Lower lobe of right lung (tissue), 2 donors: ENCODE measurements at regions not wholly inside any gene's neighbourhood (a gene's known extent, or its start where the extent isn't known, plus 50 kb on each side); places are given as distances from the start of the nearest gene placed in this dataset.

Experiments
- ATAC-seq, 2 donors: fragments of 200-7000 bp; cut with Tn5 transposase; one replicate each; pipeline ENCODE4 v1.9.1; 2020 to 2022; ENCODE audit warnings: mild to moderate bottlenecking in 2 of 2, moderate library complexity in 2 of 2
- DNase-seq: peaks from one replicate; pipeline ENCODE4 v3.0.0-alpha.2; 2020
- H3K27ac ChIP-seq: fragments of 200-600 bp; one replicate; pipeline ENCODE4 v1.8.0; 2022
- H3K27me3 ChIP-seq: fragments of 200-600 bp; one replicate; pipeline ENCODE4 v1.8.0; 2022; ENCODE audit warnings: low read depth
- H3K36me3 ChIP-seq: fragments of 200-600 bp; one replicate; pipeline ENCODE4 v1.8.0; 2022; ENCODE audit warnings: mild to moderate bottlenecking
- H3K4me1 ChIP-seq: fragments of 200-600 bp; one replicate; pipeline ENCODE4 v1.8.0; 2022
- H3K4me3 ChIP-seq: fragments of 200-600 bp; one replicate; pipeline ENCODE4 v1.8.0; 2022; ENCODE audit warnings: mild to moderate bottlenecking
- H3K9me3 ChIP-seq: fragments of 200-600 bp; one replicate; pipeline ENCODE4 v1.8.0; 2022
- CTCF ChIP-seq: fragments of 200-600 bp; IDR thresholded peaks from one replicate; pipeline ENCODE4 v1.8.0; 2022; ENCODE audit warnings: antibody characterized with exemption, mild to moderate bottlenecking
- intact Hi-C: fragments of 100-400 bp; cut with DNase I; formaldehyde crosslinking; loops from one replicate; pipeline ENCODE4 v1.11.0; 2022
- donor health status: DM: no; HTN: yes; CAD: no; lungs with severe emphysema.

GRCh38 chr12:78790148-78790547 is 74.4 kb upstream of the SYT1 start:
- Histone ChIP-seq H3K9me3 (no peaks in the 10 kb centered on the region), H3K4me3 (no peak overlapping the region), H3K36me3 (no peaks in the 10 kb centered on the region), H3K27ac (no peak overlapping the region), H3K4me1 (no peaks in the 10 kb centered on the region), H3K27me3 (no peaks in the 10 kb centered on the region)
- no peak for TF ChIP-seq CTCF
- ATAC-seq: no peak
- no peak for DNase-seq
- intact Hi-C loops: no loop called here

GRCh38 chr12:78792052-78792698 is 72.4 kb upstream of the SYT1 start:
- ATAC-seq: no peak
- Histone ChIP-seq H3K27me3 (no peaks in the 10 kb centered on the region), H3K4me1 (no peaks in the 10 kb centered on the region), H3K27ac (no peak overlapping the region), H3K36me3 (no peaks in the 10 kb centered on the region), H3K9me3 (no peaks in the 10 kb centered on the region), H3K4me3 (no peak overlapping the region)
- intact Hi-C loops: no loop called here
- no peak for DNase-seq
- TF ChIP-seq CTCF: no peak

- intact Hi-C loops: no loop called here
- Histone ChIP-seq H3K27ac (no peak overlapping the region), H3K9me3 (no peaks in the 10 kb centered on the region), H3K4me3 (no peak overlapping the region), H3K4me1 (no peaks in the 10 kb centered on the region), H3K36me3 (no peaks in the 10 kb centered on the region), H3K27me3 (no peaks in the 10 kb centered on the region)
- no peak for TF ChIP-seq CTCF
- no peak for ATAC-seq
- DNase-seq: no peak
Observed at GRCh38 chr12:78793491-78793890, 71.1 kb upstream of the SYT1 start.

- DNase-seq: peak; percentile 25
- no peak overlapping the region for H3K27ac ChIP-seq
- H3K4me3 ChIP-seq: no peak overlapping the region
- ATAC-seq: no peak
- TF ChIP-seq CTCF: no peak
- H3K27me3 ChIP-seq: no peaks in the 10 kb centered on the region
- H3K4me1 ChIP-seq: no peaks in the 10 kb centered on the region
- intact Hi-C loops: no loop called here
- no peaks in the 10 kb centered on the region for H3K36me3 ChIP-seq
- H3K9me3 ChIP-seq: no peaks in the 10 kb centered on the region
Observed at GRCh38 chr12:78793982-78794381, 70.6 kb upstream of the SYT1 start.

- no peaks in the 10 kb centered on the region for H3K36me3 ChIP-seq
- intact Hi-C loops: no loop called here
- H3K4me1 ChIP-seq: no peaks in the 10 kb centered on the region
- H3K9me3 ChIP-seq: no peaks in the 10 kb centered on the region
- H3K27ac ChIP-seq: no peak overlapping the region
- DNase-seq (no peak), ATAC-seq (no peak)
- TF ChIP-seq CTCF: no peak
- H3K4me3 ChIP-seq: no peak overlapping the region
- no peaks in the 10 kb centered on the region for H3K27me3 ChIP-seq
Observed at GRCh38 chr12:78795934-78796445, 68.6 kb upstream of the SYT1 start.
